ENCODE measurements at regions not wholly inside any gene's neighbourhood (a gene's known extent, or its start where the extent isn't known, plus 50 kb on each side); places are given as distances from the start of the nearest gene placed in this dataset.

DNA sequence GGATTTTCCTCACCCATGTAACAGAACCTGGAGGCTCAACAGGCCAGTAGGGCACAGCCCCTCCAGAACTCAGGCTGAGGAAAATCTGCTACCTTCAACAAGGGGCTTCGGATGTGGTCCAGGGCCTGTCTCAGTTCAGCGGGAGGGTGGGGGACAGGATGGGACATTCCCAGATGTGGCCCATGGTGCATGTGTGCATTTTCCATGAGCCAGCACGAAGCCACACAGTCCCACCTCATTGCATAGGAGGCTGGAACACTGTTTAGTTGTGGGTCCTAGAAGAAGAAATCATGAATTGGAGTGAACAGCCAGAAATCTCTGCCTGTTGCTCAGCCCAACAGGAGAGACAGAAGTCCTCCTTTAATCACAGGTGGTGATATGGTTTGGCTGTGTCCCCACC is 469.6 kb upstream of the MYT1L start:
- no peak for TF ChIP-seq CTCF (IDR thresholded peaks at IDR 0.05)
- no peak for TF ChIP-seq POLR2A (IDR thresholded peaks at IDR 0.05)
- no peak for TF ChIP-seq POLR2AphosphoS5 (IDR thresholded peaks at IDR 0.05)
